ENCODE measurements at regions not wholly inside any gene's neighbourhood (a gene's known extent, or its start where the extent isn't known, plus 50 kb on each side); places are given as distances from the start of the nearest gene placed in this dataset.

GRCh38 chr6:55997223-55997874, 122.0 kb upstream of the BMP5 start:
- no peaks in the 10 kb centered on the region for H3K4me1 Mint-ChIP-seq (ENCODE audit: low read depth, unreplicated experiment)
- no peak overlapping the region for H3K4me3 Mint-ChIP-seq (ENCODE audit: low read depth, unreplicated experiment)
- peaks cover 5% of the 10 kb centered on the region for H3K9me3 Mint-ChIP-seq (ENCODE audit: low read depth, unreplicated experiment)
- H3K27ac Mint-ChIP-seq (ENCODE audit: unreplicated experiment): no peak overlapping the region
- TF ChIP-seq CTCF (IDR thresholded peaks at IDR 0.05; ENCODE audit: unreplicated experiment): no peak
- H3K27me3 Mint-ChIP-seq (ENCODE audit: unreplicated experiment): no peaks in the 10 kb centered on the region
- no TSS peak for BruUV-seq (replicated peaks)
- H3K36me3 Mint-ChIP-seq (ENCODE audit: insufficient read depth, unreplicated experiment): no peaks in the 10 kb centered on the region
- intact Hi-C loops (cut with micrococcal nuclease; ENCODE audit: unreplicated experiment): no loop called here
- CTCF ChIA-PET: no interaction called here
- no peak for DNase-seq

GRCh38 chr6:55994531-55994930, 119.1 kb upstream of the BMP5 start:
- no peak for TF ChIP-seq CTCF (IDR thresholded peaks at IDR 0.05; ENCODE audit: unreplicated experiment)
- Mint-ChIP-seq H3K4me3 (ENCODE audit: low read depth, unreplicated experiment) (no peak overlapping the region), H3K27ac (ENCODE audit: unreplicated experiment) (no peak overlapping the region), H3K27me3 (ENCODE audit: unreplicated experiment) (no peaks in the 10 kb centered on the region), H3K4me1 (ENCODE audit: low read depth, unreplicated experiment) (no peaks in the 10 kb centered on the region), H3K36me3 (ENCODE audit: insufficient read depth, unreplicated experiment) (no peaks in the 10 kb centered on the region), H3K9me3 (ENCODE audit: low read depth, unreplicated experiment) (peaks cover 5% of the 10 kb centered on the region)
- BruUV-seq (replicated peaks): no TSS peak
- CTCF ChIA-PET: no interaction called here
- intact Hi-C loops (cut with micrococcal nuclease; ENCODE audit: unreplicated experiment): no loop called here
- DNase-seq: no peak

GRCh38 chr6:55993418-55993817, 118.0 kb upstream of the BMP5 start:
- Mint-ChIP-seq H3K27me3 (ENCODE audit: unreplicated experiment) (no peaks in the 10 kb centered on the region), H3K9me3 (ENCODE audit: low read depth, unreplicated experiment) (peaks cover 5% of the 10 kb centered on the region), H3K27ac (ENCODE audit: unreplicated experiment) (no peak overlapping the region), H3K4me1 (ENCODE audit: low read depth, unreplicated experiment) (no peaks in the 10 kb centered on the region), H3K4me3 (ENCODE audit: low read depth, unreplicated experiment) (no peak overlapping the region), H3K36me3 (ENCODE audit: insufficient read depth, unreplicated experiment) (no peaks in the 10 kb centered on the region)
- BruUV-seq (replicated peaks): no TSS peak
- intact Hi-C loops (cut with micrococcal nuclease; ENCODE audit: unreplicated experiment): no loop called here
- no peak for TF ChIP-seq CTCF (IDR thresholded peaks at IDR 0.05; ENCODE audit: unreplicated experiment)
- DNase-seq: no peak
- CTCF ChIA-PET: no interaction called here

GRCh38 chr6:55992546-55992945, 117.2 kb upstream of the BMP5 start:
- no peak for TF ChIP-seq CTCF (IDR thresholded peaks at IDR 0.05; ENCODE audit: unreplicated experiment)
- no peak for DNase-seq
- intact Hi-C loops (cut with micrococcal nuclease; ENCODE audit: unreplicated experiment): no loop called here
- Mint-ChIP-seq H3K27ac (ENCODE audit: unreplicated experiment) (no peak overlapping the region), H3K9me3 (ENCODE audit: low read depth, unreplicated experiment) (peaks cover 5% of the 10 kb centered on the region), H3K36me3 (ENCODE audit: insufficient read depth, unreplicated experiment) (no peaks in the 10 kb centered on the region), H3K4me1 (ENCODE audit: low read depth, unreplicated experiment) (no peaks in the 10 kb centered on the region), H3K27me3 (ENCODE audit: unreplicated experiment) (no peaks in the 10 kb centered on the region), H3K4me3 (ENCODE audit: low read depth, unreplicated experiment) (no peak overlapping the region)
- CTCF ChIA-PET: no interaction called here
- no TSS peak for BruUV-seq (replicated peaks)
